Ascending aorta (tissue), 2 donors: ENCODE measurements at regions not wholly inside any gene's neighbourhood (a gene's known extent, or its start where the extent isn't known, plus 50 kb on each side); places are given as distances from the start of the nearest gene placed in this dataset.
"Not testable (repeated sequence)": the region's sequence is repeated elsewhere in the genome, so short reads cannot be mapped to it uniquely, and the experiment has no call there.

Experiments
- DNase-seq, 2 donors: peaks; one replicate each; pipeline ENCODE4 v3.0.0-alpha.2; 2019; ENCODE audit warnings: low spot score in 2 of 2
- H3K27ac ChIP-seq, 2 donors: fragments of 200-600 bp; sonication (generic); one replicate each; pipeline ENCODE4 v1.5.1; 2016 to 2017; ENCODE audit warnings: mild to moderate bottlenecking in 1 of 2
- H3K27me3 ChIP-seq: fragments of 200-600 bp; sonication (generic); one replicate; pipeline ENCODE4 v1.5.1; 2017
- H3K36me3 ChIP-seq, 2 donors: fragments of 200-600 bp; sonication (generic); one replicate each; pipeline ENCODE4 v1.5.1; 2016
- H3K4me1 ChIP-seq, 2 donors: fragments of 200-600 bp; sonication (generic); one replicate each; pipeline ENCODE4 v1.5.1; 2016 to 2017; ENCODE audit warnings: mild to moderate bottlenecking in 1 of 2
- H3K4me3 ChIP-seq, 2 donors: fragments of 200-600 bp; sonication (generic); one replicate each; pipeline ENCODE4 v1.5.1; 2016 to 2017; ENCODE audit warnings: mild to moderate bottlenecking in 1 of 2
- H3K9me3 ChIP-seq, 2 donors: fragments of 200-600 bp; sonication (generic); one replicate each; pipeline ENCODE4 v1.5.1; 2016
- intact Hi-C: fragments of 100-400 bp; cut with DNase I; formaldehyde crosslinking; loops from one replicate; pipeline ENCODE4 v1.15.1; 2023
- TF ChIP-seq, protein P1 (sequence below), 3 experiments: fragments of 200-600 bp in 2 of 3; fragments of 450-650 bp in 1 of 3; sonication (generic) in 2 of 3; IDR thresholded peaks; one replicate each; pipeline ENCODE4 v1.5.1; 2016 to 2019; ENCODE audit warnings: antibody characterized with exemption in 3 of 3, mild to moderate bottlenecking in 1 of 3, moderate library complexity in 1 of 3

DNA sequence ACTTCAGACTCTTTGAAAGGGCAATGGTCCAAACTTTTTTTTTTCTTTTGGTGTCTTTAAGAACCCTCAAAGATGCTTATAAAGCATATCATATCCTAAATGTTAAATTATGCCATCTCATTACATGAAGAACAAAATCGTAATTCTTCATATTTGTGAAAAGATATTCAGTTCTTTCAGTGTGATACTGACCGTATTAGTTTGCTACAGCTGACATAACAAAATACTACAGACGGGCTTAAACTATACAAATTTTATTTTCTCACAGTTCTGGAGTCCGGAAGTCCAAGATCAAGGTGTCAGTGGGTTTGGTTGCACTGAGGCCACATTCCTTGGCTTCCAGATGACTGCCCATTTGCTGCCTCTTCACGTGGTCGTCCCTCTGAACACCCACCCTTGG lies 1377.2 kb upstream of the ZEB2 start:
- Histone ChIP-seq H3K4me1 (no peaks in the 10 kb centered on the region), H3K4me3 (no peak overlapping the region), H3K36me3 (no peaks in the 10 kb centered on the region), H3K27ac (no peak overlapping the region), H3K27me3 (no peaks in the 10 kb centered on the region), H3K9me3 (no peaks in the 10 kb centered on the region)
- no peak for DNase-seq
- intact Hi-C loops = no loop called here
- TF ChIP-seq, protein P1, sequence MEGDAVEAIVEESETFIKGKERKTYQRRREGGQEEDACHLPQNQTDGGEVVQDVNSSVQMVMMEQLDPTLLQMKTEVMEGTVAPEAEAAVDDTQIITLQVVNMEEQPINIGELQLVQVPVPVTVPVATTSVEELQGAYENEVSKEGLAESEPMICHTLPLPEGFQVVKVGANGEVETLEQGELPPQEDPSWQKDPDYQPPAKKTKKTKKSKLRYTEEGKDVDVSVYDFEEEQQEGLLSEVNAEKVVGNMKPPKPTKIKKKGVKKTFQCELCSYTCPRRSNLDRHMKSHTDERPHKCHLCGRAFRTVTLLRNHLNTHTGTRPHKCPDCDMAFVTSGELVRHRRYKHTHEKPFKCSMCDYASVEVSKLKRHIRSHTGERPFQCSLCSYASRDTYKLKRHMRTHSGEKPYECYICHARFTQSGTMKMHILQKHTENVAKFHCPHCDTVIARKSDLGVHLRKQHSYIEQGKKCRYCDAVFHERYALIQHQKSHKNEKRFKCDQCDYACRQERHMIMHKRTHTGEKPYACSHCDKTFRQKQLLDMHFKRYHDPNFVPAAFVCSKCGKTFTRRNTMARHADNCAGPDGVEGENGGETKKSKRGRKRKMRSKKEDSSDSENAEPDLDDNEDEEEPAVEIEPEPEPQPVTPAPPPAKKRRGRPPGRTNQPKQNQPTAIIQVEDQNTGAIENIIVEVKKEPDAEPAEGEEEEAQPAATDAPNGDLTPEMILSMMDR (IDR thresholded peaks at IDR 0.05) = no peak

DNA sequence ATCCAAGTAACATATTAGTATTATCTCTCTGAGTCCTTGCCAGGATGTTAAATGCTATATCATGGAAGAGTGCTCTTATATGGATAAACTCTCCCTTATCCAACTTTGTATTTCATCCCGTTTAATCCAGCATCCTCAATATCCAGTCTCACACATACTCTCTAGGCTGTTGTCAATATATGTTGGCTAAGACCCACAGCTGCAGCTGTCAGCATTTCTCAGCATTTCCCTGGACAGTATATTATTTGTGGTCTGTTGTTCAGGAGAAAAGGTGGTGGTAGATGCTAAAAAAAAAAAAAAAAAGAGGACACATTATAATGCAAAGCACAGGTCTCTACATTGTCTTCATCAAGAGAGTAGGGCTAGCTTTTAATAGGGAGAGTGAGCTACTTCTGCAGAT lies 1368.0 kb upstream of the ZEB2 start:
- Histone ChIP-seq H3K27me3 (no peaks in the 10 kb centered on the region), H3K9me3 (no peaks in the 10 kb centered on the region), H3K27ac (no peak overlapping the region), H3K36me3 (no peaks in the 10 kb centered on the region), H3K4me3 (no peak overlapping the region), H3K4me1 (no peaks in the 10 kb centered on the region)
- TF ChIP-seq, protein P1 (IDR thresholded peaks at IDR 0.05) = no peak
- no peak for DNase-seq
- intact Hi-C loops = no loop called here

DNA sequence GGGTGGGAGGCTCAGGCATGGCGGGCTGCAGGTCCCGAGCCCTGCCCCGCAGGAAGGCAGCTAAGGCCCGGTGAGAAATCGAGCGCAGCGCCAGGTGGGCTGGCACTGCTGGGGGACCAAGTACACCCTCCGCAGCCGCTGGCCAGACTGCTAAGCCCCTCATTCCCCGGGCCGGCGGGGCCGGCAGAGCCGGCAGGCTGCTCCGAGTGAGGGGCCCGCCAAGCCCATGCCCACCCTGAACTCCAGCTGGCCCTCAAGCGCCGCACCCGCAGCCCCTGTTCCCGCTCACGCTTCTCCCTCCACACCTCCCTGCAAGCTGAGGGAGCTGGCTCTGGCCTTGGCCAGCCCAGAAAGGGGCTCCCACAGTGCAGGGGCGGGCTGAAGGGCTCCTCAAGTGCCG lies 1361.1 kb upstream of the ZEB2 start:
- H3K27ac ChIP-seq, intact Hi-C loops, H3K4me1 ChIP-seq, H3K36me3 ChIP-seq, H3K4me3 ChIP-seq, H3K9me3 ChIP-seq, H3K27me3 ChIP-seq, DNase-seq: not testable (repeated sequence)

DNA sequence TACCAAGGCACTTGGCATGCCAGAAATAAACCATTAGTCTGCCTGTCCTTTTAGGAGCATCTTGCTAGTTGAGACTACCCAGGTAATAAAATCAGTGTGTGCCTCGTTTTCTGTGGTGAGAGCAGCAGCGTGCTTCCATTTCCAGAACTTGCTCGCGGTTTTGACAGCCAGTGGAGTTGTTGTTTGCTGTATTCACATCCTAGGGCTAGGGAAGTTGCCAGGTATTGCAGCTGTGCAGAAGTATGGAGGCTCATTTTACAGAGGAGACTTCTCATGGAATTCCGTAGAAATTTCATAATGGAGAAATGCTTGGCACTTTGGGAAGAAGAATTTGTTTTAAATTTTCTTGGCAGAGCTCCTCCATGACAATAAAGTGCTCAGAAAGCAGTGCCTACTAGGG lies 1355.1 kb upstream of the ZEB2 start:
- Histone ChIP-seq H3K27ac (no peak overlapping the region), H3K9me3 (no peaks in the 10 kb centered on the region), H3K4me3 (no peak overlapping the region), H3K27me3 (no peaks in the 10 kb centered on the region), H3K4me1 (no peaks in the 10 kb centered on the region), H3K36me3 (no peaks in the 10 kb centered on the region)
- TF ChIP-seq, protein P1 (IDR thresholded peaks at IDR 0.05) = no peak
- intact Hi-C loops = no loop called here
- no peak for DNase-seq

DNA sequence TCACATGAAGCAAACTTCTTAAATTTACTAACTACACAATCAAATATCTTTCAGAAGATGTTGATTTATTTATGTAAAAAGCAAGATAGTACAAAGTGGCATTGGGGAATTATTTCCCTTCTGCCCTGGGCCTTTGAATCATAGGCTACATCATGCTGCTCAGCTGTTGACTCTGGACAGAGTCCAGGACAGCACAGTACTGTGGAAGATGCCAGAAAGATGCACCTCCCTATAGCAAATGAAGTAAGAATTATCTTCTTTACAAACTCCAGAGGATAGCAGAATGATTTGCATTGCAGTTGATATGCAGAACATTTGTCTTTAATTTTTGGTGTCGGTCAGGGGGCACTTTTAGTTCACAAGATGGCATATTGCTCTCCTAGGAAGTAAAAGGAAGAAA lies 1354.5 kb upstream of the ZEB2 start:
- Histone ChIP-seq H3K27me3 (no peaks in the 10 kb centered on the region), H3K36me3 (no peaks in the 10 kb centered on the region), H3K9me3 (no peaks in the 10 kb centered on the region), H3K27ac (no peak overlapping the region), H3K4me1 (no peaks in the 10 kb centered on the region), H3K4me3 (no peak overlapping the region)
- TF ChIP-seq, protein P1 (IDR thresholded peaks at IDR 0.05) = no peak
- no peak for DNase-seq
- intact Hi-C loops = no loop called here

DNA sequence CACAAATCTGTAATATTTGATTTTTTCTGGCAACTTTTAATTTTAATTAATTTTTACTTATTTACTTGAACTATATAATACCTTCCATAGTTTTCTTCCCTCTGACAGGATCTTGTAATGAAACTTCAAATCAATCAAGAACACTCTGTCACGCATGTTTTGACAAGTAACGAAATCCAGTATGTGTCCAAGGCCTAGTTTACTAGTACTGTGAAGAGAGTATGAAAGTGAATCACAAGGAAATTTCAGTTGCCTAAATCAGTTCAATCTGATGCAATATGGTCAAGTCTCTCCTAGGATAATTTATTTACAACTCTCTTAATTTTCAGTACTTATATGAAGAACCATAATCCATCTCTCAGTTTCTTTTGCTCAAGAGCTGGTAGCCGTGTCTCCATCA lies 1344.6 kb upstream of the ZEB2 start:
- no peak for DNase-seq
- Histone ChIP-seq H3K4me1 (no peaks in the 10 kb centered on the region), H3K27me3 (no peaks in the 10 kb centered on the region), H3K36me3 (no peaks in the 10 kb centered on the region), H3K4me3 (no peak overlapping the region), H3K27ac (no peak overlapping the region), H3K9me3 (no peaks in the 10 kb centered on the region)
- TF ChIP-seq, protein P1 (IDR thresholded peaks at IDR 0.05) = no peak
- intact Hi-C loops = no loop called here
